ENCODE measurements at regions not wholly inside any gene's neighbourhood (a gene's known extent, or its start where the extent isn't known, plus 50 kb on each side); places are given as distances from the start of the nearest gene placed in this dataset.

DNA sequence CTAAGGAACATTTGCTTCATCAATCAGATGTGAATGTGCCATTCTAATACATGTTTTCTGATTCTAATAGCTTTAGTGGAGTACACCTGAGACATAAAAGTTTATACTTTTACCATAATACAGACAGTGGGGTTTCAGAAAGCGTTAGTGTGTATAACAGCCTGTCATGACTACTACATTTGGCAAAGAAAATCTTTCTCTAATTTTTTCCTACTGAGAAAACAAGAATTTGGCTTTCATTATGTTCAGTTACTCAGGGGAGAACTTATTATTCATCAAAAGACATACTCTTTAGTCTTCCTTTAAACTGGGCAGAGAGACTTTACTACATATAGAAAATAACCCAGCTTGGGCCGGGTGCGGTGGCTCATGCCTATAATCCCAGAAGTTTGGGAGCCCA, 104.9 kb downstream of the PCDH18 start:
- TF ChIP-seq, protein P1, sequence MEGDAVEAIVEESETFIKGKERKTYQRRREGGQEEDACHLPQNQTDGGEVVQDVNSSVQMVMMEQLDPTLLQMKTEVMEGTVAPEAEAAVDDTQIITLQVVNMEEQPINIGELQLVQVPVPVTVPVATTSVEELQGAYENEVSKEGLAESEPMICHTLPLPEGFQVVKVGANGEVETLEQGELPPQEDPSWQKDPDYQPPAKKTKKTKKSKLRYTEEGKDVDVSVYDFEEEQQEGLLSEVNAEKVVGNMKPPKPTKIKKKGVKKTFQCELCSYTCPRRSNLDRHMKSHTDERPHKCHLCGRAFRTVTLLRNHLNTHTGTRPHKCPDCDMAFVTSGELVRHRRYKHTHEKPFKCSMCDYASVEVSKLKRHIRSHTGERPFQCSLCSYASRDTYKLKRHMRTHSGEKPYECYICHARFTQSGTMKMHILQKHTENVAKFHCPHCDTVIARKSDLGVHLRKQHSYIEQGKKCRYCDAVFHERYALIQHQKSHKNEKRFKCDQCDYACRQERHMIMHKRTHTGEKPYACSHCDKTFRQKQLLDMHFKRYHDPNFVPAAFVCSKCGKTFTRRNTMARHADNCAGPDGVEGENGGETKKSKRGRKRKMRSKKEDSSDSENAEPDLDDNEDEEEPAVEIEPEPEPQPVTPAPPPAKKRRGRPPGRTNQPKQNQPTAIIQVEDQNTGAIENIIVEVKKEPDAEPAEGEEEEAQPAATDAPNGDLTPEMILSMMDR (IDR thresholded peaks at IDR 0.05), result no peak
- TF ChIP-seq POLR2A (IDR thresholded peaks at IDR 0.05), result no peak
